ENCODE measurements at regions not wholly inside any gene's neighbourhood (a gene's known extent, or its start where the extent isn't known, plus 50 kb on each side); places are given as distances from the start of the nearest gene placed in this dataset.

GRCh38 chr14:94962166-94962575 lies 192.3 kb upstream of the GSC start:
- no peak for TF ChIP-seq CTCF (IDR thresholded peaks at IDR 0.05)
- TF ChIP-seq SIN3A (IDR thresholded peaks at IDR 0.05; ENCODE audit: borderline replicate concordance, insufficient read depth, low read depth, low read length), result no peak
- TF ChIP-seq REST (IDR thresholded peaks at IDR 0.05; ENCODE audit: insufficient read depth in 1 of 2, low read depth in 2 of 2, low read length in 1 of 2), result no peak
- TF ChIP-seq POLR2AphosphoS5 (IDR thresholded peaks at IDR 0.05; ENCODE audit: low read depth, low read length), result no peak
- no peak for TF ChIP-seq TCF7L2 (IDR thresholded peaks at IDR 0.05; ENCODE audit: low read depth, low read length)
